Activated CD8-positive, alpha-beta T cell treated with anti-CD3 and anti-CD28 coated beads for 36 hours (primary cell): ENCODE measurements at regions not wholly inside any gene's neighbourhood (a gene's known extent, or its start where the extent isn't known, plus 50 kb on each side); places are given as distances from the start of the nearest gene placed in this dataset.
"Not testable (repeated sequence)": the region's sequence is repeated elsewhere in the genome, so short reads cannot be mapped to it uniquely, and the experiment has no call there.

Experiments used
- ATAC-seq: fragments of 200-7000 bp; cut with Tn5 transposase; one replicate; pipeline ENCODE4 v1.10.0; 2021; ENCODE audit warnings: mild to moderate bottlenecking, moderate library complexity
- CTCF ChIA-PET: fragments of 350-600 bp; sonication (Branson Sonifier 250); formaldehyde crosslinking; loops from one replicate; lab custom pipeline; 2021; ENCODE audit warnings: antibody characterized with exemption; lab: Charles Lee
- POLR2A ChIA-PET: fragments of 350-600 bp; sonication (Branson Sonifier 250); formaldehyde crosslinking; loops from one replicate; lab custom pipeline; 2021; ENCODE audit warnings: antibody characterized with exemption; lab: Charles Lee
- DNase-seq: peaks from one replicate; pipeline ENCODE4 v3.0.0-alpha.2; 2020
- H3K27ac Mint-ChIP-seq: one replicate; pipeline ENCODE4 v1.8.0; 2021; ENCODE audit warnings: mild to moderate bottlenecking, mixed read lengths
- H3K27me3 Mint-ChIP-seq: one replicate; pipeline ENCODE4 v1.8.0; 2021; ENCODE audit warnings: mixed read lengths
- H3K36me3 Mint-ChIP-seq: one replicate; pipeline ENCODE4 v1.8.0; 2021; ENCODE audit warnings: low read depth, mixed read lengths
- H3K4me1 Mint-ChIP-seq: one replicate; pipeline ENCODE4 v1.8.0; 2021; ENCODE audit warnings: low read depth, mixed read lengths
- H3K4me3 Mint-ChIP-seq: one replicate; pipeline ENCODE4 v1.8.0; 2021; ENCODE audit warnings: mild to moderate bottlenecking, moderate library complexity, mixed read lengths
- H3K9me3 Mint-ChIP-seq: one replicate; pipeline ENCODE4 v1.8.0; 2021; ENCODE audit warnings: mixed read lengths
- intact Hi-C: fragments of 100-400 bp; cut with micrococcal nuclease; formaldehyde crosslinking; loops from one replicate; pipeline ENCODE4 v1.10.0; 2022
- TF ChIP-seq, protein P1 (sequence below): fragments of 200-600 bp; IDR thresholded peaks from one replicate; pipeline ENCODE4 v1.8.0; 2022; ENCODE audit warnings: antibody characterized with exemption, mild to moderate bottlenecking

DNA sequence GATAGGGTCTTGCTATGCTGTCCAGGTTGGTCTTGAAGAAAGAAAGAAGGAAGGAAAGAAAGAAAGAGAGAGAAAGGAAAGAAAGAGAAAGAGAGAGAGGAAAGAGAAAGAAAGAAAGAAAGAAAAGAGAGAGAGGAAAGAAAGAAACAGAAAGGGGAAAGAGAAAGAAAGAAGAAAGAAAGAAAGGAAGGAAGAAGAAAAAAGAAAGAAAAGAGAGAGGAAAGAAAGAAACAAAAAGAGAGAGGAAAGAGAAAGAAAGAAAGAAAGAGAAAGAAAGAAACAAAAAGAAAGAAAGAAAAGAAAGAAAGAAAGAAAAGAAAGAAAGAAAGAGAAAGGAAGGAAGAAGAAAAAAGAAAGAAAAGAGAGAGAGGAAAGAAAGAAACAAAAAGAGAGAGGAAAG is 95.8 kb upstream of the SHOX start:
- no peak overlapping the region for H3K27ac Mint-ChIP-seq
- intact Hi-C loops = no loop called here

DNA sequence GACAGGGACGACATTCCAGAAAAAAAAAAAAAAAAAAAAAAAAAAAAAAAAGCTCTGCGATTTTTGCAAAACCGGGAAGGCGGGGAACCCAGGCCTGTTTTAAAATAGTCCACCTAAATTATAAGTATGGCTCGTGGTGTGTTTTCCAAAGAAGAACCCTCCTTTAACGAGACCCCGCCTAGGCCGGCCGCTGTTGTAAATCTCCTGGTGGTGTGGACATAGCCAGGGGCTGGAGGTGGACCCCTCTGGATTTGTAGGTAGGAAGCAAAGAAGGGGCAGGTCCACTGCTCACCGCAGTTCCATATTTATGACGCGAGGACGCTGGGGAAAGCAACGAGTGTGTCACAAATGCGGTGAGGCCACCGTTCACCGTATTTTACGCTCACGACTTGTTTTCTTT is 94.0 kb upstream of the SHOX start:
- TF ChIP-seq, protein P1, sequence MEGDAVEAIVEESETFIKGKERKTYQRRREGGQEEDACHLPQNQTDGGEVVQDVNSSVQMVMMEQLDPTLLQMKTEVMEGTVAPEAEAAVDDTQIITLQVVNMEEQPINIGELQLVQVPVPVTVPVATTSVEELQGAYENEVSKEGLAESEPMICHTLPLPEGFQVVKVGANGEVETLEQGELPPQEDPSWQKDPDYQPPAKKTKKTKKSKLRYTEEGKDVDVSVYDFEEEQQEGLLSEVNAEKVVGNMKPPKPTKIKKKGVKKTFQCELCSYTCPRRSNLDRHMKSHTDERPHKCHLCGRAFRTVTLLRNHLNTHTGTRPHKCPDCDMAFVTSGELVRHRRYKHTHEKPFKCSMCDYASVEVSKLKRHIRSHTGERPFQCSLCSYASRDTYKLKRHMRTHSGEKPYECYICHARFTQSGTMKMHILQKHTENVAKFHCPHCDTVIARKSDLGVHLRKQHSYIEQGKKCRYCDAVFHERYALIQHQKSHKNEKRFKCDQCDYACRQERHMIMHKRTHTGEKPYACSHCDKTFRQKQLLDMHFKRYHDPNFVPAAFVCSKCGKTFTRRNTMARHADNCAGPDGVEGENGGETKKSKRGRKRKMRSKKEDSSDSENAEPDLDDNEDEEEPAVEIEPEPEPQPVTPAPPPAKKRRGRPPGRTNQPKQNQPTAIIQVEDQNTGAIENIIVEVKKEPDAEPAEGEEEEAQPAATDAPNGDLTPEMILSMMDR = no peak
- H3K4me1 Mint-ChIP-seq = no peaks in the 10 kb centered on the region
- no peaks in the 10 kb centered on the region for H3K36me3 Mint-ChIP-seq
- H3K4me3 Mint-ChIP-seq = no peak overlapping the region
- no peak overlapping the region for H3K27ac Mint-ChIP-seq
- POLR2A ChIA-PET = no interaction called here
- intact Hi-C loops = no loop called here
- no peak for ATAC-seq
- peaks cover 2% of the 10 kb centered on the region for H3K9me3 Mint-ChIP-seq
- CTCF ChIA-PET = no interaction called here
- no peaks in the 10 kb centered on the region for H3K27me3 Mint-ChIP-seq
- DNase-seq = no peak

More for the DNA sequence above, 95.8 kb upstream of the SHOX start:
- TF ChIP-seq, protein P1 = no peak
- POLR2A ChIA-PET = no interaction called here
- ATAC-seq = no peak
- CTCF ChIA-PET = no interaction called here
- Mint-ChIP-seq H3K4me3 (no peak overlapping the region), H3K4me1 (no peaks in the 10 kb centered on the region), H3K36me3 (no peaks in the 10 kb centered on the region), H3K9me3 (peaks cover 4% of the 10 kb centered on the region), H3K27me3 (no peaks in the 10 kb centered on the region)
- no peak for DNase-seq

DNA sequence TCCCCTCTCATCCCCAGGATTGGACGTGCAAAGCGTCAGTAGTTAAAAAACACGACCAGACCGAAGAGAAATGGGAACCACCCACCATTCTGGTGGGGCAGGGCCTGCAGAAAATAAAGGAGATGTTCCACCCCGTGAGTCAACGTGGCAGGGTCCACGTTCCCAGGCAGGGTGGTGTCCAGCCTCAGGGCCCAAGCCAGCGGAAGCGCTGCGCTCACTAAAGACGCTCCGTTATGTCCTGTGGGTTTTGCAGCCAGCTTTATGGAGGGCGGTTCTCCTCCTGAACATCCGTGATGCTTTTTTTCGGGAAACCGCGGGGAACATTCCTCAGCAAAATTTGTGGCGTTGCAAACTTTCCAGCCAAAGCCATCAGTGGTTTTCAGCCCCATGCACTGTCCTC is 93.4 kb upstream of the SHOX start:
- Mint-ChIP-seq H3K27me3 (no peaks in the 10 kb centered on the region), H3K9me3 (peaks cover 4% of the 10 kb centered on the region), H3K4me3 (no peak overlapping the region), H3K36me3 (no peaks in the 10 kb centered on the region), H3K4me1 (no peaks in the 10 kb centered on the region), H3K27ac (no peak overlapping the region)
- intact Hi-C loops = no loop called here
- TF ChIP-seq, protein P1 = no peak
- ChIA-PET POLR2A (no interaction called here), CTCF (no interaction called here)
- DNase-seq (no peak), ATAC-seq (no peak)

DNA sequence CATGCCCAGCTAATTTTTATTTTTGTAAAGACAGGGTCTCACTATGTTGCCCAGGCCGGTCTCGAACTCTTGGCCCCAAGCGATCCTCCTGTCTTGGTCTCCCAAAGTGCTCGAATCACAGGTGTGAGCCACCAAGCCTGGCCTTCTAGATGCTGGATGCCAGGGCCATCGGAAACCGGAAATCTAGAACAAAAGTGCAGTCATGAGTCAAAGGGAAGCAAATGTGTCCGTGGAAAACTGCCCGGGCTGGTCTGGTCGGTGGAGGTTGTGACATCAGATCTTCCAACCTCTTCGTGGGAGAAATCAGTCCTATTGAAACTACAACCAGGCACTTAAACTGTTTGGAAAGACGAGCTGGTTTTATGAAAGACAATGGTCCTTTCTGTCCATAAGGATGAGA is 92.3 kb upstream of the SHOX start:
- Mint-ChIP-seq H3K36me3 (no peaks in the 10 kb centered on the region), H3K4me3 (no peak overlapping the region), H3K27ac (no peak overlapping the region), H3K27me3 (no peaks in the 10 kb centered on the region), H3K4me1 (no peaks in the 10 kb centered on the region), H3K9me3 (peaks cover 4% of the 10 kb centered on the region)
- DNase-seq = no peak
- ChIA-PET POLR2A (no interaction called here), CTCF (no interaction called here)
- ATAC-seq = no peak
- TF ChIP-seq, protein P1 = no peak
- intact Hi-C loops = no loop called here

DNA sequence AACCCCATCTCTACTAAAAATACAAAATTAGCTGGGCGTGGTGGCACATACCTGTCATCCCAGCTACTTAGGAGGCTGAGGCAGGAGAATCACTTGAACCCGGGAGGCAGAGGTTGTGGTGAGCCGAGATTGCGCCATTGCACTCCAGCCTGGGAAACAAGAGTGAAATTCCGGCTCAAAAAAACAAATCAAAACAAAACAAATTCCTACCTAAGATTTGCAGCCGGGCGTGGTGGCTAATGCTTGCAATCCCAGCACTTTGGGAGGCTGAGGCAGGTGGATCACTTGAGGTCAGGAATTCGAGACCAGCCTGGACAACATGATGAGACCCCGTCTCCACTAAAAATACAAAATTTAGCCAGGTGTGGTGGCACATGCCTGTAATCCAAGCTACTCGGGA is 89.6 kb upstream of the SHOX start:
- POLR2A ChIA-PET, intact Hi-C loops: not testable (repeated sequence)

DNA sequence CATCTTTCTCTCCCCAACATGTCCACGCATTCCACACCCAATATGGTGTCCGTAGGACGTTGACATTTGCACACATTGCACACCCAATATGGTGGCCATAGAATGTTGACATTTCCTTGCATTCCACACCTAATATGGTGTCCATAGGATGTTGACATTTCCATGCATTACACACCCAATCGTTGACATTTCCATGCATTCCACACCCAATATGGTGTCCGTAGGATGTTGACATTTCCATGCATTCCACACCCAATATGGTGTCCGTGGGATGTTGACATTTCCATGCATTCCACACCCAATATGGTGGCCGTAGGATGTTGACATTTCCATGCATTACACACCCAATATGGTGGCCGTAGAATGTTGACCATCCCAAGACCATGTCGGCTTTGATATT is 88.4 kb upstream of the SHOX start:
- ATAC-seq = no peak
- ChIA-PET CTCF (no interaction called here), POLR2A (no interaction called here)
- Mint-ChIP-seq H3K27ac (no peak overlapping the region), H3K9me3 (peaks cover 6% of the 10 kb centered on the region), H3K36me3 (no peaks in the 10 kb centered on the region), H3K27me3 (no peaks in the 10 kb centered on the region), H3K4me3 (no peak overlapping the region), H3K4me1 (no peaks in the 10 kb centered on the region)
- no peak for DNase-seq
- intact Hi-C loops = no loop called here
- TF ChIP-seq, protein P1 = no peak

More for the DNA sequence above, 89.6 kb upstream of the SHOX start:
- DNase-seq, H3K27ac Mint-ChIP-seq, ATAC-seq, H3K4me1 Mint-ChIP-seq, CTCF ChIA-PET, H3K36me3 Mint-ChIP-seq, H3K27me3 Mint-ChIP-seq, H3K9me3 Mint-ChIP-seq, H3K4me3 Mint-ChIP-seq: not testable (repeated sequence)
